ENCODE measurements at regions not wholly inside any gene's neighbourhood (a gene's known extent, or its start where the extent isn't known, plus 50 kb on each side); places are given as distances from the start of the nearest gene placed in this dataset.

DNA sequence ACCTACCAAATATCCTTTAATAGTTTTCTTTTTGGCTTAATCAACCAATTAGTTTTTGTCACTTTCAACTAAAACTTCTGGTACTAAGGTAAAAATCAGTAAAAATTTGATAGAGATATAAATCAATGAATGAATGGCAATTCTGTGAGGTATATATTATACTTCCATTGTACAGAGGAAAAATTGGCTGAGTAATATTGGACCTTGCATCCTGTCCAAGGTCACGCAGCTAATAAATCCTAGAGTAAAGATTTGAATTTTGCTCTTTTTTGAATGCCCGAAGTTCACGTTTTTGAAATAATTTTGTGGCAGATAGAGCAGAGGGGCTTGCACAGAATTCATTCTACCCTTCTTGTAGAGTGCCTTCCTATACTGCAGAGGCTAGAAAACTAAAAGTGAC lies 81.1 kb upstream of the ZNF280D start:
- Histone ChIP-seq H3K9me3 (ENCODE audit: control insufficient read depth, insufficient read depth, low read length) (no peaks in the 10 kb centered on the region), H3K36me3 (ENCODE audit: control insufficient read depth, insufficient read depth, low read length) (no peaks in the 10 kb centered on the region), H3K27me3 (ENCODE audit: control insufficient read depth, insufficient read depth, low read length) (no peaks in the 10 kb centered on the region), H3K4me3 (ENCODE audit: low read length) (no peak overlapping the region), H3K27ac (ENCODE audit: low read length) (no peak overlapping the region), H3K4me1 (ENCODE audit: control insufficient read depth, insufficient read depth, low read length) (no peaks in the 10 kb centered on the region)
- H3K4me3 Mint-ChIP-seq: no peak overlapping the region
- H3K9me3 Mint-ChIP-seq: peaks cover 0 to 2% of the 10 kb centered on the region in 2 donors
- TF ChIP-seq, protein P1, sequence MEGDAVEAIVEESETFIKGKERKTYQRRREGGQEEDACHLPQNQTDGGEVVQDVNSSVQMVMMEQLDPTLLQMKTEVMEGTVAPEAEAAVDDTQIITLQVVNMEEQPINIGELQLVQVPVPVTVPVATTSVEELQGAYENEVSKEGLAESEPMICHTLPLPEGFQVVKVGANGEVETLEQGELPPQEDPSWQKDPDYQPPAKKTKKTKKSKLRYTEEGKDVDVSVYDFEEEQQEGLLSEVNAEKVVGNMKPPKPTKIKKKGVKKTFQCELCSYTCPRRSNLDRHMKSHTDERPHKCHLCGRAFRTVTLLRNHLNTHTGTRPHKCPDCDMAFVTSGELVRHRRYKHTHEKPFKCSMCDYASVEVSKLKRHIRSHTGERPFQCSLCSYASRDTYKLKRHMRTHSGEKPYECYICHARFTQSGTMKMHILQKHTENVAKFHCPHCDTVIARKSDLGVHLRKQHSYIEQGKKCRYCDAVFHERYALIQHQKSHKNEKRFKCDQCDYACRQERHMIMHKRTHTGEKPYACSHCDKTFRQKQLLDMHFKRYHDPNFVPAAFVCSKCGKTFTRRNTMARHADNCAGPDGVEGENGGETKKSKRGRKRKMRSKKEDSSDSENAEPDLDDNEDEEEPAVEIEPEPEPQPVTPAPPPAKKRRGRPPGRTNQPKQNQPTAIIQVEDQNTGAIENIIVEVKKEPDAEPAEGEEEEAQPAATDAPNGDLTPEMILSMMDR (IDR thresholded peaks at IDR 0.05): no peak
- ATAC-seq: no peak
- no peaks in the 10 kb centered on the region for H3K36me3 Mint-ChIP-seq
- no peaks in the 10 kb centered on the region for H3K27me3 Mint-ChIP-seq (ENCODE audit: low read depth in 2 of 2)
- WGBS (ENCODE audit: insufficient coverage): 98% methylated on average over 3 of the region's 3 CpGs
- DNase-seq: no peak
- H3K27ac Mint-ChIP-seq: no peak overlapping the region
- intact Hi-C loops (cut with micrococcal nuclease): no loop called here
- H3K4me1 Mint-ChIP-seq: no peaks in the 10 kb centered on the region

DNA sequence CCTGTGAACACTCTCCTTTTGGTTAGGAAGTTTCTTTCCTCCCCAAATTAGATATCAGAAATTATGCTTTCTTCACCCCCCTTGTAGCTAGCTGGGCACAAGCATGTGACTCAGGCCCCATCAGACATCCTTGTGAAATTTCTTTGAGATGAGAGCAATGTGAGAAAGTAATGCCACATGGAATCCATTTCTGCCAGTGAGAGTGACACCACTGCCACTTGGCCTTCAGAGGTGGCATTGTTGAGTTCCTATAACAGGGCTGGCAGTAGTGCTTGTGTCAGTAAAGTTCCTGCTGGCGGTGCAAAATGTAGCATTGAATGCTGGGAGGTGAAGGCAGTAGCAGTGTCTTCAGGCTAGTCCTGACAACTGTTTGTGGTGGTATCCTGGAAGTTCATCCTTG lies 80.7 kb upstream of the ZNF280D start:
- Mint-ChIP-seq H3K4me3 (no peak overlapping the region), H3K36me3 (peaks cover under 1% of the 10 kb centered on the region), H3K27ac (no peak overlapping the region), H3K9me3 (peaks cover 0 to 2% of the 10 kb centered on the region in 2 donors), H3K27me3 (ENCODE audit: low read depth in 2 of 2) (no peaks in the 10 kb centered on the region), H3K4me1 (no peaks in the 10 kb centered on the region)
- H3K4me3 ChIP-seq (ENCODE audit: low read length): no peak overlapping the region
- ATAC-seq: no peak
- H3K4me1 ChIP-seq (ENCODE audit: control insufficient read depth, insufficient read depth, low read length): no peaks in the 10 kb centered on the region
- DNase-seq: no peak
- no peak overlapping the region for H3K27ac ChIP-seq (ENCODE audit: low read length)
- no peaks in the 10 kb centered on the region for H3K9me3 ChIP-seq (ENCODE audit: control insufficient read depth, insufficient read depth, low read length)
- intact Hi-C loops (cut with micrococcal nuclease): no loop called here
- TF ChIP-seq, protein P1 (IDR thresholded peaks at IDR 0.05): no peak
- H3K27me3 ChIP-seq (ENCODE audit: control insufficient read depth, insufficient read depth, low read length): no peaks in the 10 kb centered on the region
- H3K36me3 ChIP-seq (ENCODE audit: control insufficient read depth, insufficient read depth, low read length): no peaks in the 10 kb centered on the region
- WGBS (ENCODE audit: insufficient coverage): 5% methylated on average over 1 of the region's 1 CpG

DNA sequence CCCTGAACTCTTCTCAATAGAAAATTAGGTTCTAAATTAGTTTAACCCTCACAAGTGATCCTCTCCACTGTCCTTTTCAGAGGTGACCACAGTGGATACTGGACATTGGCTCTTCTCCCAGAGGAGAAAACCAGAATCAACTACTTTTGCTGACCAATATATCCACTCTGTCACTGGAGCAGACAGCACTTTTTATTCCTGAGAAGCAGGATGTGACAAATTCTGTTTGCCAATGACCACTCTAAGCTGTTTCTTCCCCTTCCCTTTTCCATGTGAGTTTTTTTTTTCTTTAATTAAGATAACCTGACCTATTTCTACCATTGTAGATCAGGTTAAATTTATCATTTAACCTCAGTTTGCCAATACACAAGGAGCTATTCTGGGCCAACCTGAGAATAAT lies 79.7 kb upstream of the ZNF280D start:
- Mint-ChIP-seq H3K36me3 (peaks cover 11% of the 10 kb centered on the region), H3K27me3 (ENCODE audit: low read depth in 2 of 2) (no peaks in the 10 kb centered on the region), H3K9me3 (peaks cover 0 to 3% of the 10 kb centered on the region in 2 donors), H3K4me3 (no peak overlapping the region), H3K27ac (no peak overlapping the region), H3K4me1 (no peaks in the 10 kb centered on the region)
- H3K9me3 ChIP-seq (ENCODE audit: control insufficient read depth, insufficient read depth, low read length): no peaks in the 10 kb centered on the region
- H3K4me1 ChIP-seq (ENCODE audit: control insufficient read depth, insufficient read depth, low read length): no peaks in the 10 kb centered on the region
- no peak overlapping the region for H3K4me3 ChIP-seq (ENCODE audit: low read length)
- ATAC-seq (no peak), DNase-seq (no peak)
- TF ChIP-seq, protein P1 (IDR thresholded peaks at IDR 0.05): no peak
- no peaks in the 10 kb centered on the region for H3K27me3 ChIP-seq (ENCODE audit: control insufficient read depth, insufficient read depth, low read length)
- no peaks in the 10 kb centered on the region for H3K36me3 ChIP-seq (ENCODE audit: control insufficient read depth, insufficient read depth, low read length)
- intact Hi-C loops (cut with micrococcal nuclease): no loop called here
- no peak overlapping the region for H3K27ac ChIP-seq (ENCODE audit: low read length)

DNA sequence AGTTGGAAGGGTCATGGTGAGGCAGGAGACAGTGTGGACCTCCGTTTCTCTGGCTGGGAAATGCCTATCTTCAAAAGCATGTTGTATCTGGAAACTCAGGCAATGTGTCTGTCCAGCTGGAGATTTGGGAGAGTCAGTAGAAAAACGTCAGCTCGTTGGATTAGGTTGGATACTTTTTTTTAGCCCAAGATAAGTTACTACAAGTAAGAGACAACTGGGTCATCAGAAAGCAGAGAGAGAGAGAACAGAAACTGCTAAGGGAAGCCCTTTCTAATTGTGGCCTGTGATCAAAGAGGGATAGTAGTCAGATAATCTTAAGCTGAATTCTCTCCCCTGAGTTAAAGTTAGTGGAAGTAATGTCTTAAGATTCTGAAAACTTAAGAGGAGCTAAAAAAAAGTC lies 78.9 kb upstream of the ZNF280D start:
- Mint-ChIP-seq H3K27me3 (ENCODE audit: low read depth in 2 of 2) (no peaks in the 10 kb centered on the region), H3K9me3 (peaks cover 2 to 6% of the 10 kb centered on the region in 2 donors), H3K27ac (no peak overlapping the region), H3K4me1 (no peaks in the 10 kb centered on the region), H3K36me3 (peaks cover 15% of the 10 kb centered on the region), H3K4me3 (no peak overlapping the region)
- no peaks in the 10 kb centered on the region for H3K4me1 ChIP-seq (ENCODE audit: control insufficient read depth, insufficient read depth, low read length)
- intact Hi-C loops (cut with micrococcal nuclease): no loop called here
- TF ChIP-seq, protein P1 (IDR thresholded peaks at IDR 0.05): no peak
- no peaks in the 10 kb centered on the region for H3K9me3 ChIP-seq (ENCODE audit: control insufficient read depth, insufficient read depth, low read length)
- DNase-seq: no peak
- no peak overlapping the region for H3K27ac ChIP-seq (ENCODE audit: low read length)
- 82% methylated on average over 3 of the region's 3 CpGs for WGBS (ENCODE audit: insufficient coverage)
- no peak for ATAC-seq
- H3K4me3 ChIP-seq (ENCODE audit: low read length): no peak overlapping the region
- no peaks in the 10 kb centered on the region for H3K36me3 ChIP-seq (ENCODE audit: control insufficient read depth, insufficient read depth, low read length)
- no peaks in the 10 kb centered on the region for H3K27me3 ChIP-seq (ENCODE audit: control insufficient read depth, insufficient read depth, low read length)

Measured in natural killer cell (primary cell).